GM18868 (cell line): ENCODE measurements at regions not wholly inside any gene's neighbourhood (a gene's known extent, or its start where the extent isn't known, plus 50 kb on each side); places are given as distances from the start of the nearest gene placed in this dataset.
"Not testable (repeated sequence)": the region's sequence is repeated elsewhere in the genome, so short reads cannot be mapped to it uniquely, and the experiment has no call there.

Experiments used
- ATAC-seq: cut with Tn5 transposase; IDR thresholded peaks from one replicate; pipeline ENCODE4 v1.9.1; 2021; ENCODE audit warnings: mild to moderate bottlenecking, moderate library complexity; ENCODE audit not compliant: unreplicated experiment

DNA sequence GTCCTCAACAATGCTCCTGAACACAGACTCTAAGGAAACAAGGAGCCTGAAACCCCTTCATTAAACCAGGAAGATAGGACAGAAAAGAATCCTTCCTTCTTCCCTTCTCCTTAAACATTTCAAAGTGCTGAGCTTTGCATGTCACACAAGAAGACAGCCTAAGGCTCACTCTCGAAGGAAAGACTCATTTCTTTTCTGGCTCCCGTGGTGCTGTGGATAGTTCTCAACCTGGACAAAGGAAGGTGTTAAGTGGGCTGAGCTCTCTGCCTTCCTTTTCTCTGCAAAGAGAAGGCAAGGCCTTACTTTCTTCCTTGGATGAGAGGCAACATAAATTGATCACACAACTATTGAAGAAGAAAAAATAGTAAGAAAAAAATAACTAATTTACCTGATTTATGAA lies 452.4 kb upstream of the DDI1 start:
- no peak for ATAC-seq

DNA sequence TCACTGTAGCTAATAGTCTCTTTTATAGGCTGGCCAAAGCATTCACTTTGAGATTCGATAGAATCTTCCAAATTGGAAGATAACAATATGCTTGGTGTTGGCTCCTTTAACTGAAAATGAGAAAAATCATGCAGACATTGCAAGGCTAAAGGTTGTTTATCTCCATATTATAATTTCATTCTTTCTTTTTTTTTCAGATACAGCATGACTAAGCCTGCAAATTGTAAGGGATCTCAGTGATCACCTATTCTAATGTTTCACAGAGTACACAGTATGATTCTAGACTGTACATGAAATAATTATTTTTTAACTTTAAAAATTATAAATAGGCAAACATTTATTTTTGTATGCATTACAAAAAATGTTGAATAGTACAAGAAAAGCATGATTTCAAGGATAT lies 451.7 kb upstream of the DDI1 start:
- no peak for ATAC-seq

DNA sequence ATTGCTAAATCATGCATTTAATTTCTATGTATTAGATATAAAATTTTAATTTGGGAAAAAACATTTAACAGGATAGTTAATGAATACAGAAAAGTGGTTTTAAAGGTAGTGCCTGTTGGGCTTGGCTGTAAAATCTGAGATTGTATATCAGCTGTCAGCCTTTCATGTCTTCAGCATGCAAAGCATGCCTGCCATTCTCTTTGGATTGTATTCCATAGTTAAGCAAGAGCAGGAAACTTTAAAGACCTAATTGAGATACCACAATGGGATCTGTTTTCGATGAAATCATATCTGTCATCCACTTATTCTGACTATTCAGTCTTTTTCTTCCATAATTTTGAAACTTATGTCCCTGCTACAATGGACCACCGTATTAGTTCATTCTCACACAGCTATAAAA lies 451.0 kb upstream of the DDI1 start:
- no peak for ATAC-seq

DNA sequence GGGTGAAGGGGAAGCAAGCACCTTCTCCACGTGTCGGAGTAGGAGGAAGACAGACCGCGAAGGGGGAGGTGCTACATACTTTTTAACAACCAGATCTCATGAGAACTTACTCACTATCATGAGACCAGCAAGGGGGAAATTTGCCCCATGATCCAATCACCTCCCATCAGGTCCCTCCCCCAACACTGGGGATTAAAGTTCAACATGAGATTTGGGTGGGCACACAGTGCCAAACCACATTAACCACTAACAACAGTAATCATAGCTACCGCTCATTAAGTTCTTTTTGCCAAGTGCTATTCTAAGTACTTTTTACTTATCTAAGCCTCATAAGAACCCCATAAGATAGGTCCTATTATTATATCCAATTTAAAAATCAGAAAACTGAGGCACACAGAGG lies 450.5 kb upstream of the DDI1 start:
- ATAC-seq, result no peak

DNA sequence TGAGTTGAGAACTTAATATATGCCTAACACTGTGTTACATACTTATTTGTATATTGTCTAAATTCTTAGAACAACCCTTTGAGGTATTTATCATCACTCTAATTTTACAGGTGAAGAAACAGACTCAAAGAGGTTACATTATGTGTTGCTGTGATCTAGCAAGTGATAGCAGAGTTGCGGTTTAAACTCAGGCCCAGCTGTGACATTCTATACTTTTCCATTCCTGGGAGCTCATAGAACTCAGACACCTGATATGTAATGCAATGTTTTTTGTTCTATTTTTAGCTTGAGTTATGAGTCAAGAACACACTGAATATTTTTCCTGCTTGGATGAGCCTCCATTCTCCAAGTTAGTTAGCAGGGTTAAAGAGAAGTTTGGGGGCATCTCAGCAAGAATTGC lies 449.7 kb upstream of the DDI1 start:
- no peak for ATAC-seq

DNA sequence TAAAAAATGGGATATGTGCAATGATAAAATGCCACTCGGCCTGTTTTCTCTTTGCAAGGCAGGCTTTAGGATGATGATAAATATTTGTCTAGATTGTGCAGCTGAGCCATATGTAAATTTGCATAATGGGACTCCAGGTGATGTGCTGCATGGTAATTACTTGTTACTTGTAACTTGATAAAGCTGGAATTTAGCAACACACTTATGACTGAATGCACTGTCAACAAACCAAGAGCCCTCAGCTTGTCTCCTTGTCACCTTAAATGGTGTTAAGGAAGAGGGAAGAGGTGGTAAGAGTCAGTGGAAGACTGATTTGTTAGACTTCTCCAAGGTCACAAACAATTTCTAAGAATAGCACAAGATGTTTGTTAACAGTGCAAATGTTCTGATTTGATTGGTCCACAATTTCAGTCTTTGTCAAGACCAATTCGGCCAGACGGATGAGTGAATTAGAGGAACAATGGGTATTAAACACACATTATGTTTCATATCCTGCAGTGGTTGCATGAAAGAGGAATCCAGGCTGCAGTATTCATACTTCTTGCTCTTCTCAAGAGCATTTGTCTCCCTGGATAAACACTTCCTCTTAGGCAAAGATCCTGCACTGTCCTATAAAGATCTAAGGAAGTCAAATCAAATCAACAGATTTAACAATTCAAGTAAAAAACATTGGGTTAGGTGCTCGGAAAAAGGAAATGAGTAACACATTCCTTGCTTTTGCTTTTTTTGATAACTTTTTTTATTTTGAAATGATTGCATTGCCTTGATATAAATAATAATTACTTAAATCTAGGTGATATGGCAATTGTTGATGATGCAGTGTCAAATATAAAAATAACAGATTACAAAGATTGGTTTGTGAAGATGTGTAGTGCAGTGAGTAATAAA lies 448.3 kb upstream of the DDI1 start:
- no peak for ATAC-seq

DNA sequence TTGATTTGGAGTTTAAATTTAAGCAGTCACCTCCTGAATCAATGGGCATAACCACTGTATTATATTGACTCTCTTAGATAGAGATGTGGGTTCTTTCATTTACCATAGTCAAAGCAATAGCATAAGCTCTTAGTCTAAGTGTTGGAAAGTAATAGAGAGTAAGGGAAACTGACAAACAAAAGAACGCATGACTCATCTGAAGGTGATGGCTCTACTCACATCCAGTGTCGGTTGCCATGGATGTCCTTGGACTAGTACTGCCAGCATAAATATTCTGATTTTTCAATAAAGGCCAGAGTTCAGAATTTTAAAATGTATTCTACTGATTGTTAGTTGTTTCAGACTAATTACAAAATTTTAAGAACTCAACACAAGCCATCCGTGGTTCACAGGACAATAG lies 444.9 kb upstream of the DDI1 start:
- ATAC-seq, result no peak

DNA sequence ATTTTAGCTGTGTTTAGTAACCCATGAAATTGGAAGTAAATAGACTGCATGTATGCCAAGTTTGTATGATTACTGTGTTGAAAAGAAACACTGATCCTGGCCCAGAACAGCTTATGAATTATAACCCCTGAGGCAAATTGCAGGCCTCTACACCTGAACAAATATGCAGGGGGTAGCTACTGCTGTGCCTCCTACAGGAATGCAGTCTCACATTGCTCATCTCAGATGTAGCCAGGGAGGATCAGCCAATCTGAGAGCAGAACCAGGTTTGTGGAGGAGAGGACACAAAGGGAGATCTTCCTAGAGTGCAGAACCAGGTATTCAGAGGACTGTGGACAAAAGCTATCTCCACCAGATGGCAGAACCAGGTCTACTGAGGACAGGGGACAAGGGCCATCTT lies 442.2 kb upstream of the DDI1 start:
- no peak for ATAC-seq

DNA sequence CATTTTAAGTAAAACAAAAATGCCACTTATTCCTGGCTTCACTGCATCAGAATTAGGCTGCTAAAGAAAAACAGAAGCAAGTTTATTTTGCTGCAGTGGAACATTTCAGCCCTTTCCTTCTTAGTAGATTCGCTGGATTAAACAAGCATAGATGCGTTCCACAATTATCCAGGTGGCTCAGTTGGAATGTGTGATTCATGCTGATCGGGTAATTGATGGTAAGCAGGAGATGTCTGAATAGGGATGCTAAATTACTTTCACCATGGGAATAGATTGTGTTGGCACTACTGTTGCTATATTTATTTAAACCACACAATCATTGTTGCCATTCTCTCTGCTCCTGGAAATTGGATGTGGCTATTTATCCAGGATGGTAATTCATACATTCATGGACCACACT lies 440.1 kb upstream of the DDI1 start:
- no peak for ATAC-seq

DNA sequence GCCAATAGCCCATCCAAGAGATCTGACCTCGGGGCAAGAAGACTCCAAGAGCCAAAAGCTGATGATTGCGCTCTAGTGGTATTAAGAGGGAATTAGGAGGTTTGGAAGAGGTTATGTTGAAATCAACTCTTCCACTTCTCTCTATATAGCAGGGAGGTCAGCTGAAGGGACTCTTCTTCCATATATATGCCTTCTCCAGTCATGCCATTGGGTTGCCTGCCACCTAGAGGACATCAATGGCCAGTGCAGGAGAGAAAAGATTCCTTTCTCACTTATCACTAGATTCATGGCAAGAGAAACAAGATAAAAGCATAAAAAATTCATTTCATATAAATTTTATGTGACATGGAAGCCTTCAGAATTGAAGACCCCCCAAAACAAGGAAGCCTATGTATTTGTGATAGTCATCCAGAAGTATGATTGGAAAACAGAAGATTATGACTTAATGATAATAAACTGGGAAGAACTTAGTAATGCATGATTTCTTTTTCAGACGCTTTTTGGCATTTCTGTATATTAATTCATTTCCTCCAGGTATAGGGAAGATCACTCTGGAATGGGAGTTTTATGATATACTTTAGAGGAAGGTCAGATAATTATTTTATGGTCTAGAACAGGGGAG lies 435.1 kb upstream of the DDI1 start:
- peak; percentile 98 for ATAC-seq

DNA sequence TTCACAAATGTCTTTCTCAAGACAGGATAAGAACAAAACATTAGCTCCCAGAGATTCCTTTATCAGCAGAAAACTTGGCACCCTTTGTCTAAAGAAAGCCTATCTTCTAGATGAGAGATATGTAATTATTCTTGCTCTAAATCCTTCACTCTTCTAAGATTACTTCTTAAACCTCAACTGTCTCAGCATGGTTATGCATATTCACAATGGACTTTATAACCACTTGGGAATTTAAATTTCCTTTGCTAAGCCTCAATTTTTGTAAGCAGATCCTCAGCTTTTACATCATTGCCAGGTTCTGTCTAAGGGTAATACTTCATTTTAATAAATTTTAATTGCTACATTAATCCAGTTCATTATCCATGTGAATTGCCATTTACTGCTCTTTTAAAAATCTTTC lies 433.6 kb upstream of the DDI1 start:
- ATAC-seq, result no peak

DNA sequence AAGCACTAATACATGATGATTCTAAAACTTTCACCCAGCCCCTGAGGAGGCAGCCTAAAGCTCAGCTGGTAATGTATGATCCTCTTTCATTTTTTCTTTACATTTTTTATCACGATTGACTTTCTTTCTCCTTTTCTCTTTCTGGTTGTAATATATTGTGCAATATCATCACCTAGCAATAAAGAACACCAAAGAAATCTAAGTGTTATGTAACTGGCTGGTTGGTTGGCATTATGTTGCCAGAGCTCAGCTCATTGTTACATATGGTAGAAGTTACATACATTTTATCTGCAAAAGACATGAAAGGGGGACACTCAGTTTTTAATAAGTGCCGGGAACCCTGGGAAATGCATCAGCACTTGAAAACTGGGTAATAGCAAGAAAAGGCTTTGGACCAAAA lies 432.1 kb upstream of the DDI1 start:
- ATAC-seq, result no peak

DNA sequence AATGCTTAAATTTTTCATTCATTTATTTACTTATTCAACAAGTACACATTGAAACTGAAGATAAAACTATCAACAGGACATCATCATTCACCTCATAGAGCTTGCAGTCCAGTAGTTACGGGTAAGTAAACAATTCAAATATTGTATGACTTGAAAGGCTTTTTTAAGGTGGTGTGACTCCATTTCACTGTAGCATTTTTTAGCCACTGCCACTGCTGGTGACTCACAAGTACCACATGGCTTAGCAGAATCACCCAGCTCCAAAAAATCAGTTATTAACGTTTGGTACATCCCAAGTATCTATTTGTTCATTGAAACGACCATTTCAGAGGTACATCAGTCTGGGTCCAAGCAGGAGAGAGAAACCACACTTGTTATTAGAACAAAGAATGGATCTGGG lies 427.9 kb upstream of the DDI1 start:
- ATAC-seq, result no peak

DNA sequence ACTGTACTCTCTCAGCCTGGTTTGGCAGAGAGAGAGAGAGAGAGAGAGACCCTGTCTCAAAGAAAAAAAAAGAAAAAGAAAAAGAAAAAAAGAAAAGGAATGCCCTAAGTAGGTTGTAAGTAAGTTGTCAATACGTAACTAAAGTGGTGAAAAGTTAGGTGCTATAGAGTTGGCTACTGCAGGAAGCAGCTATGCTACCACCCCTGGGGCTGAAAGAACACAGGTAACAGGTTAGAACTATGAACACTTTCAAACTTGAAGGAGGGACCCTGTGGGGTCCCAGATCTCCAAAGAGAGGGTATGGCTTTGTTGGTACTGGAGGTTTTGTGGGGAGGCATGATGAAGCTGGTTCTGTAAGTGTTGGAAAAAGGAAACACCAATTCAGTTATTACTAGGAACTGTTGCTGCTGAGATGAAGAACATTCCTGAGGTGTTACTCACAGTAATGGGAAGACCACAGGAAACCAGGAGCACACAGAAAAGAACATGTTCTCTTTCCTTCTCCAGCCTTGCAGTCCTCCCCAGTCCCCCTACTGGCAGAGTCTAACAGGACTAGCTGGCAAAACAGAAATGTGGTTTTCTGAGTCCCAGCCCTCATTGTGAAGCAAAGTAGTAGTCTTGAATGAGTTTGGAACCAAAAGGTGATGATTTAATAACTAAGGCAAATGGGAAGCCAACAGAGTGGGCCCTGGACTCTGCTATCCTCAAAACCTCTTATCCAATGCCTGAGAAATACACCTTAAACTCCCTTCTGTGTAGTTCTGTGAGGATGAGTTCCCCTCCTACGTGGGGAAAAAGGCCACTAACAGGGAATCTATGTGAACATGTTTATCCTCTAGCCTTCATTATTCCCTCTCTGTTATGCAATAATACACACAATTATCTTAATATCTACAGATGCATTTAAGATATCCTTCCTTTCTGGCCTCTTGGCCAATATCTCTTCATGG lies 427.0 kb upstream of the DDI1 start:
- peak; percentile 40 for ATAC-seq

DNA sequence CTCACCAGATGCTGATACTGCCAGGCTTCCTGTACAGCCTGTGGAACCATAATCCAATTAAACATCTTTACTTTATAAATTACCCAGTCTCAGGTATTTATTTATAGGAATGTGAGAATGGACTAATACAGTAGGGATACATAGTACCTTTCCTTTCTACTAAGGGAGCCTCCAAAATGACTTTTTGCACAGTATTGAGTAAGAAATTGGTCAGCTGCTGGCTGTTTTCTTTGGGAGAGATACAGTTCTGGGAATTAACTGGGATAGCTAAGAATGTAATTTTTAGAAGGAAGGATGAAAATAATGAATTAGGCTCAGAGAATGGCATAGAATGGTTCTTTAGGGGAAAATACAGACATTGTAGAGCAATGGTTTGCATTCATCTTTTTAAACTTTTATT lies 426.0 kb upstream of the DDI1 start:
- no peak for ATAC-seq

DNA sequence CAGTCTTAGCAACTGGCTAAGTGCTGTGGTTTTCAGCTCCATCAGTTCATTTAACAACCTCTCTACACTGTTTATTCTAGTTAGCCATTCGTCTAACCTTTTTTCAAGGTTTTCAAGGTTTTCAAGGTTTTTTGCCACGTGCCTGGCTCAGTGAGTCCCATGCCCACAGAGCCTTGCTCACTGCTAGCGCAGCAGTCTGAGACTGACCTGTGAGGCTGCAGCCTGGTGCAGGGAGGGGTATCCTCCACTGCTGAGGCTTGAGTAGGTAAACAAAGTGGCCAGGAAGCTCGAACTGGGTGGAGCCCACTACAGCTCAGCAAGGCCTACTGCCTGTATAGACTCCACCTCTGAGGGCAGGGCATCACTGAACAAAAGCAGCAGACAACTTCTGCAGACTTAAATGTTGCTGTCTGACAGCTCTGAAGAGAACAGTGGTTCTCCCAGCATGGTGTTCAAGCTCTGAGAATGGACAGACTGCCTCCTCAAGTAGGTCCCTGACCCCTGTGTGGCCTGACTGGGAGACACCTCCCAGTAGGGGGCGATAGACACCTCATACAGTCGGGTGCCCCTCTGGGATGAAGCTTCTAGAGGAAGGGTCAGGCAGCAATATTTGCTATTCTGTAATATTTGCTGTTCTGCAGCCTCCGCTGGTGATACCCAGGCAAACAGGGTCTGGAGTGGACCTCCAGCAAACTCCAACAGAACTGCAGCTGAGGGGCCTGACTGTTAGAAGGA lies 424.7 kb upstream of the DDI1 start:
- ATAC-seq, result not testable (repeated sequence)

DNA sequence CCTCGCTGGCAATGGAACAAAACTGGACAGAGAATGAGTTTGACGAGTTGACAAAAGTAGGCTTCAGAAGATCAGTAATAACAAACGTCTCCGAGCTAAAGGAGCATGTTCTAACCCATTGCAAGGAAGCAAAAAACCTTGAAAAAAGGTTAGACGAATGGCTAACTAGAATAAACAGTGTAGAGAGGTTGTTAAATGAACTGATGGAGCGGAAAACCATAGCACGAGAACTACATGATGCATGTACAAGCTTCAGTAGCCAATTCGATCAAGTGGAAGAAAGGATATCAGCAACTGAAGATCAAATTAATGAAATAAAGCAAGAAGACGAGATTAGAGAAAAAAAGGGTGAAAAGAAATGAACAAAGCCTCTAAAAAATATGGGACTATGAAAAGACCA lies 424.0 kb upstream of the DDI1 start:
- not testable (repeated sequence) for ATAC-seq

DNA sequence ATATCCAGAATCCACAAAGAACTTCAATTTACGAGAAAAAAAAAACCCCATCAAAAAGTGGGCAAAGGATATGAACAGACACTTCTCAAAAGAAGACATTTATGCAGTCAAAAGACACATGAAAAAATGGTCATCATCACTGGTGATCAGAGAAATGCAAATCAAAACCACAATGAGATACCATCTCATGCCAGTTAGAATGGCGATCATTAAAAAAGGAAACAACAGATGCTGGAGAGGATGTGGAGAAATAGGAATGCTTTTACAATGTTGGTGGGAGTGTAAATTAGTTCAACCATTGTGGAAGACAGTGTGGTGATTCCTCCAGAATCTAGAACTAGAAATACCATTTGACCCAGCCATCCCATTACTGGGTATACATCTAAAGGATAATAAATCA lies 419.9 kb upstream of the DDI1 start:
- ATAC-seq, result not testable (repeated sequence)

DNA sequence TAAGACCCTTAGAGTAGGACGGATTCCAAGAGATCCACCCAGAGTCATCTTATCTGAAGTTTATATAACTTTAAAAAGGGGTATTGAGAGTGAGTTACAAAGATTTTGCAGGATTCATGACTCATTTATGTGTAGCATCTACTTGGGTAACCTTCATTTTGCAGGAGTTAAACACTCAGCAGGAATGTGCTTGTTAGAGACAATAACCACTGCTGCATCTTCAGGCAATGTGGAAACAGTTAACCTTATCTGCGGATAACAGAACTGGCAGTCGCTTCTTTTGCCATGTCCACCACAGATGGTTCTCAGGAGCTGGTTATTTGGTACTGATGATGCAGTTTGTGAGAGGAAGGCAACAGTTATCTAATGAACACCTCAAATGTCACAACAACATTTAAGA lies 417.9 kb upstream of the DDI1 start:
- no peak for ATAC-seq

DNA sequence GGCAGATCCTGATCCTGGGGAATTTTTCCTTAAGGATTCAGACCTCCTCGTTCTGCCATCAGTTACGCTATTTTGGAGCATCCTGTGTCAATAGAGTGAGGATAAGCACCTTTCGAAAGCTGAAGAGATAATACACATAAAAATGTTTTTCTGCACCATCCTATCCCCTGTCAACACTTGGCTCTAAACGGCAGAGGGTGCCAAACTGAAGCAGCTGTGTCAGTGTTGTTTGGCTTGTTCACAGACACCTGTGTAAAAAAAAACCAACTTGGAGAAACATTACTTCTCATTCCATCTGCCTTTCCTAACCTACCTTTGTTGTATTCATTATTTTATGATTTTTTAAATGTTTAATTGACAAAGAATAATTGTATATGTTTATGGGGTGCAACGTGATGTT lies 417.0 kb upstream of the DDI1 start:
- ATAC-seq, result no peak

DNA sequence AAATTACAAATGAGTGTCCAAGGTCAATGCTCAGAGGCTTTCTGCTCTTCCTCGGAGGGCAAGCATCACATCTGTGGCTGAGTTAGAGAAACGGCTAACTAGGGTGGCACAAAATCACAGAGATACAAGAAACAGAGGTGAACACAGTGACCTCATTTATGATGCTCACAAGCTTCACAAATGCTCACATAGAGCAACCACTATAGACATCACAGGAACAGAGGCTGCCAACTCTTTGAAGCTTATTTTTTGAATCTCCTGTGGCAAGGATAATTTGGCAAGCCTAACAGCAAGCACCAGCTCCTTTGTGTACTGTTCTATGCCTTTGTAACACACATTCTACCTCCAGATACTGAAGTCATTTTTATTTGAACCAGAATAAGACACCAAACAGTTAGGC lies 416.5 kb upstream of the DDI1 start:
- no peak for ATAC-seq
